ENCODE measurements at regions not wholly inside any gene's neighbourhood (a gene's known extent, or its start where the extent isn't known, plus 50 kb on each side); places are given as distances from the start of the nearest gene placed in this dataset.
"Not testable (repeated sequence)": the region's sequence is repeated elsewhere in the genome, so short reads cannot be mapped to it uniquely, and the experiment has no call there.

DNA sequence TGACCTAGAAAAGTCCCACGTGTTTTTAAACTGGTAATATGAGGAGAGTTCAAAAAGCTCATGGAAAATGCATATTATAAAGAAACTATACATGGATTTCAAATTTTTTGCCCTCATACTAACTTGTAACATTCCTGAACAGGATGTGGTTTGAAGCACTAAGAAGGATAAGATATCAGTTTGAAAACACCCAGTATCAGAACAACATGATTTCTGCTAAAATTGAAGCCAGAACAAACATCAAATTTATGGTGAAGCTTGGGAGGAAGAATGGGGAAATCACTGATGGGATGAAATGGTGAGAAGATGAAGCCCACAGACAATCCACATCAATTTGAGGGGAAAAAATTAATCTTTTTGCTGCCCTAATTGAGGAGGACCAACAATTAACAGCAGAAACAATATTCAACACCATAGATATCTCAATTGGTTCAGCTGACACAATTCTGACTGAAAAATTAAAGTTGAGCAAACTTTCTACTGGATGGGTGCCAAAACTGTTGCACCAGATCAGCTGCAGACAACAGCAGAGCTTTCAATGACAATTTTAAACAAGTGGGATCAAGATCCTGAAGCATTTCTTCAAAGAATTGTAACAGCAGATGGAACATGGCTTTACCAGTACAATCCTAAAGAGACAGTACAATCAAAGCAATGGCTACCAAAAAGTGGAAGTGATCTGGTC lies 113.2 kb upstream of the SNX2 start:
- no peak for DNase-seq (ENCODE audit: low read depth in 4 of 4, low spot score in 3 of 4)

- DNase-seq (ENCODE audit: low read depth in 4 of 4, low spot score in 3 of 4) = no peak
Measured at GRCh38 chr5:122665051-122665450, 109.8 kb upstream of the SNX2 start.

GRCh38 chr5:122668552-122668951 lies 106.3 kb upstream of the SNX2 start:
- DNase-seq (ENCODE audit: low read depth in 4 of 4, low spot score in 3 of 4) = no peak

DNA sequence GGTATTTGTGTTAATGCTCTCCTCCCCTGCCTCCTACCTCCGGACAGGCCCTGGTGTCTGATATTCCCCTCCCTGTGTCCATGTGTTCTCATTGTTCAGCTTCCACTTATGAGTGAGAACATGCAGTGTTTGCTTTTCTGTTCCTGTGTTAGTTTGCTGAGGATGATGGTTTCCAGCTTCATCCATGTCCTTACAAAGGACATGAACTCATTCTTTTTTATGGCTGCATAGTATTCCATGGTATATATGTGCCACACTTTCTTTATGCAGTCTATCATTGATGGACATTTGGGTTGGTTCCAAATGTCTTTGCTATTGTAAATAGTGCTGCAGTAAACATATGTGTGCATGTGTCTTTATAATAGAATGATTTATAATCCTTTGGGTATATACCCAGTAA lies 105.2 kb upstream of the SNX2 start:
- DNase-seq (ENCODE audit: low read depth in 4 of 4, low spot score in 3 of 4) = not testable (repeated sequence)

GRCh38 chr5:122673343-122673742 lies 101.5 kb upstream of the SNX2 start:
- DNase-seq (ENCODE audit: low read depth in 4 of 4, low spot score in 3 of 4) = no peak

DNA sequence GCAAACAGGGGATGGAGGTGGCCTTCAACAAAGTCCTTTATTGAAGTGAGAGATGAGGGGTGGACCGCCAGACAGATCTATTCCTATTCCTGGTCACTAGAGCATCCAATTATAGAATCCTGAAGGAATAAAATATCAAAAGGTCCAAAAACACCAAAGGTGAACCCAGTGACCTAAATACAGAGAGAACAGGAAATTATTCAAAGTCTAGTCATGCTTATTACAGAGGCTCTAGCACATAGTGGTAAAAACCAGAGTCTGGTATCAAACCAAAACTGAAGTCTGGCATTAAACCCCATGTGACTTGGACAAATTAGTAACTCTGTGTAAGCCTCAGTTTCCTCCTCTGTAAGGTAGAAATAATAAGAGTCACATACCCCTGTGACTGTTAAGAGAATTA lies 100.5 kb upstream of the SNX2 start:
- DNase-seq (ENCODE audit: low read depth in 4 of 4, low spot score in 3 of 4) = no peak

GRCh38 chr5:122680623-122681350 lies 94.1 kb upstream of the SNX2 start:
- no peak for DNase-seq (ENCODE audit: low read depth in 4 of 4, low spot score in 3 of 4)

DNA sequence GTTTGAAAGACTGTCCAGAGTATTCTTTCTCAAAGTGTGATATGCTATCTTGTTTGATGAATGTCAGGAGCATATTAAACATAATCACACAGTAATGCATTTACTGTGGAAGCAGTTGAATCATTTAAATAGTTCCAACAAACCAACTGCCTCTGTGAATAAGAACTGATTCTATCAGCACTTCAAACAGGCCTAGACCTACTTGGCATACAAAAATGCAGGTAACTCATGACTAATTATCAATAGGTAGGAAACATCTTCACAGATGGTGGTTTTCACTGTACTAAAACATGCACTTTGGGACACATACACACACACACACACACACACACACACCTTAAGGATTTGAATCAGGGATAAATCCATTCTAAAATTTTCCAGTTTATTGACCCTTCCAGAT lies 91.2 kb upstream of the SNX2 start:
- no peak for DNase-seq (ENCODE audit: low read depth in 4 of 4, low spot score in 3 of 4)

DNA sequence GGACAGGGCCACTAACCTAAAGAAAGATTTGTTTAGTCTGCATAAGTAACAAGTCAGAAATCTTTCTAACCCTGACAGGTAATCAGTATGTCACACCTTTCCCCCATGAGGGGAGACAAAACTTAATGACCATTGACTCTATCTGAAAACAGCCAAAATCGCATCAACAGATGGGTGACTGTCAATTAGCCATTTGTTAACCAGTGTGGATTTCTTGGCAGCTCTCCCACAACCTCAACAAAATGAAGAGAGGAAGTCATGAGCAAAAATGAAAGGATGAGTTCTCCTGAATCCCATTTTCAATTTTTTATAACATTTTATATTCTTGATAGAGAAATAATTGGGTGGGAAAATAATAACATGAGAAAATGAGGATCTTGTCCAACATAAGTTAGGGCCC lies 84.6 kb upstream of the SNX2 start:
- no peak for DNase-seq (ENCODE audit: low read depth in 4 of 4, low spot score in 3 of 4)

DNA sequence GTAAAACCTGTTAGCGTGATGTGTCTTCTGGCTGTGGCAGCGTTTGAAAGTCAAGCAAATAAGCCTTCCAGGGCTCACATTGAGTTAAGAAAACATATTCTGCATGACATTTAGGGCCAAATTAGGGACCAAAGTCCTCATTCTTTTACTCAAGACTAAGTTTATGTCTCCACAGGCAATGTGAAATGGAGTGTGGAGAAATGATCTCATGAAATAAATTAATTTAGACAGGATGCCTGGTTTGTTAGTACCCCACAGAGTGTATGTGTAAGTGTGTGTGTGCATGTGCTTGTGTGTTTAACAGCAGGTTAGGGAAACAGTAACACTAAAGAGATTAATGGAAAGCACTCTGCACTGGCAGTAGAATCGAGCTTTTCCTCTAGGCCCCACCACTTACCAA lies 82.9 kb upstream of the SNX2 start:
- no peak for DNase-seq (ENCODE audit: low read depth in 4 of 4, low spot score in 3 of 4)

DNA sequence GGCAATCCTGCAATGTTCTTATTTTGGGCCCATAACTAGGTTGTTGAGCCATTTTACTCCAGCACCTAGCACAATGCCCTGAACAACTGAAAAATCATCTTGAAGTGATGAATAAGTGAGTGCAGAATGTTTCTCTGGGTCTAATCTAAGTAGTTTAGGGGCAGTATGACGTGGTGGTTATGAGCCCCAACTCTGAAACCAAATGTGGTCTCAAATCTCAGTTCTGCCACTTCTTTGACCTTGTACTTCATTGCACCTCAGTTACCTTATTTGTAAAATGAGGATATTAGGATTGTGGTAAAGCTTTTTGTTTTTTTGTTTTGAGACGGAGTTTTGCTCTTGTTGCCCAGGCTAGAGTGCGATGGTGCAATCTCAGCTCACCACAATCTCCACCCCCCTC lies 80.9 kb upstream of the SNX2 start:
- no peak for DNase-seq (ENCODE audit: low read depth in 4 of 4, low spot score in 3 of 4)

DNA sequence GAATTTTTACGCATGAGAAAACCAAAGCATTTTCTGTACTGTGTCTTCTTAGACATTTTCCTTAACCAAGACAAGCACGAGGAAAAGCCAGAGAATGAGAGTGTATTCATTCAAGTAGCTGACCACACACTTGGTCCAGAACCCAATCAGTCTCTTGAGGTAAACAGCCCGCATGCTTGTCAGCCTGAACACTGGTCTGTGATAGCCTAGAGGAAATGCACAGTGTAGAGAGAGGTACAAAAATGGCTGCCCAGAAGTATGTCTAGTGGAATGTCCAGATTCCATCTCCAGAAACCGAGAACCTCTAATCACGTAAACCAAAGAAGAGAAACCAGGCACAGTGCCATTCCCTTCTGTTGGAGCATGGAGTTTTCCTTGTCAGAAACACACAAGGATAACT lies 80.0 kb upstream of the SNX2 start:
- DNase-seq (ENCODE audit: low read depth in 4 of 4, low spot score in 3 of 4) = no peak

DNA sequence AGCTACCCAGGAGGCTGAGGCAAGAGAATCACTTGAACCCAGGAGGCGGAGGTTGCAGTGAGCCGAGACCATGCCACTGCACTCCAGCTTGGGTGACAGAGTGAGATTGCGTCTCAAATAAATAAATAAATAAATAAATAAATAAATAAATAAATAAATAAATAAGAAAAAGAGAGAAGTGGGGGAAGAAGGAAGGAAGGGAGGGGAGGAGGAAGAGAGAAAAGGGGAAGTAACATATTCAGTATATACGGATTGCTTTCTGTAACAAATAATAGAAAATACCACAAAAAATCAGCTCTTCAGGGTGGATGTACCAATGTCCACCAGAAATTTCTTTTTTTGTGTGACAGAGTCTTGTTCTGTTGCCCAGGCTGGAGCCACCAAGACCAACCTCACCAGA lies 78.1 kb upstream of the SNX2 start:
- DNase-seq (ENCODE audit: low read depth in 4 of 4, low spot score in 3 of 4) = not testable (repeated sequence)

DNA sequence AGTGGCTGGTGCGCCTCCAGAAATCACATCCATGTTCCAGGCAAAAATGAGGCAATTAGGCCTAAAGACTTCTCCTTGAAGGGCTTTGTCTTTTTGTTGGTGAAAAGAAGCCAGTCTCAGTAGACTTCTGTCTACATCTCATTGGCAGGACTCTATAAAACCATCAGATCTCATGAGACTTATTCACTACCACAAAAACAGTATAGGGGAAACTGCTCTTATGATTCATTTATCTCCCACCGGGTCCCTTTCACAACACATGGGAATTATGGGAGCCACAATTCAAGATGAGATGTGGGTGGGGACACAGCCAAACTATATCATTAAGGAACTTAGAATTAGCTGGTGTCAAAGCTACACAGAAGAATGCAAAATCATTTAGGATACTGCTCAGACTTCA lies 77.7 kb upstream of the SNX2 start:
- DNase-seq (ENCODE audit: low read depth in 4 of 4, low spot score in 3 of 4) = no peak

GRCh38 chr5:122699201-122699600 lies 75.7 kb upstream of the SNX2 start:
- DNase-seq (ENCODE audit: low read depth in 4 of 4, low spot score in 3 of 4) = no peak

DNA sequence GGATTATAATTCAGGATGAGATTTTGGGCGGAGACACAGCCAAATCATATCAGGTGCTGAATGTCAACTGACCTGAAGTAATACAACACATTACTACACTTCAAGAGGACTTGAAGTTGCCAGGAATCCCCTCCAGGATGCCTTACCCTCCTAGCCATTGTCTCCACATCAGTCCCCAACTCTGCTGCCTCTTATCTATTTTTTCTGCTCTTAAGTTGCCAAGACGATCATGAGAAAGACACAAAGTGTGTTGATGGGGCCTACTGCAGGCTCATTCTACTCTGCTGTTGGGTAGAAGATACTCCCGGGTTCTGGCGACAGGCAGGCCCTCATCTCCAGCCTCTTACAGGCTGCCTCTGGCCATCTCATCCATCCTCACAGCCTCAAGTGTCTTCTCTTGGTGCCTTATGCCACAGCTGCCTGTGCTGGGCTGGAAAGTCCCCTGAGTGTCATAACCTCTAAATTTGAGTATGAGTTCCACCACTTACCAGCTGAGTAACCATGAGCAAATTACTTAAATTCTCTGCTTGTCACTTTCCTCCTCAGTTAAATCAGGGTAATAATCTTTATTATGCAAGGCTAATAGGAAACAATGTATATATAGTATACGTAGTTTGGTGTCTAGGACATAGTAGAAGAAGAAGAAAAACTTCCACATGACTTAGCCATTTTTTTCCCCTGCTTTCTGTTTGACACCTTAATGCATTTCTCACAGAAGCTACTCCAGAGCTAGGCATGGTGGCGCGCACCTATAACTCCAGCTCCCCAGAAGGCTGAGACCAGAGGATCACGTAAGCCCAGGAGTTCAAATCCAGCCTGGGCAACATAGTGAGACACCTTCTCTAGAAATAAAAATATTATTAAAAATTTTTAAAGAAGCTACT lies 73.0 kb upstream of the SNX2 start:
- no peak for DNase-seq (ENCODE audit: low read depth in 4 of 4, low spot score in 3 of 4)

DNA sequence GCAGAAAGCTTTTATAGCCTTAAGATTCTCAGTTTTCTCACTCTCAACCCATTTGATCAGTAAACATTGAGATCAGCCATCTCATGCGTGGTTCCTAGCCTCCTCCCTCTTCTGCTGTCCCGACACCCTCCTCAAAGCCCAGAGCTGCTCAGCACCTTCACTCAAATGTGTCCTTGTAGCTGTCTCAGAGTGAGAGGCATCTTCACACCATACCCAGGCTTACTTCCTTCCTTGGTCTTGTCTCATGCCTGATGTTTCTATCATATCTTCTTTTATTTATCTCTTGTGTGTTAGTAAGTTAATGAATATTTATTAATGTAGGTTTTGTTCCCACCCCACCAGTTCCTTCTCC lies 72.4 kb upstream of the SNX2 start:
- DNase-seq (ENCODE audit: low read depth in 4 of 4, low spot score in 3 of 4) = no peak

GRCh38 chr5:122703203-122703602 lies 71.7 kb upstream of the SNX2 start:
- no peak for DNase-seq (ENCODE audit: low read depth in 4 of 4, low spot score in 3 of 4)

DNA sequence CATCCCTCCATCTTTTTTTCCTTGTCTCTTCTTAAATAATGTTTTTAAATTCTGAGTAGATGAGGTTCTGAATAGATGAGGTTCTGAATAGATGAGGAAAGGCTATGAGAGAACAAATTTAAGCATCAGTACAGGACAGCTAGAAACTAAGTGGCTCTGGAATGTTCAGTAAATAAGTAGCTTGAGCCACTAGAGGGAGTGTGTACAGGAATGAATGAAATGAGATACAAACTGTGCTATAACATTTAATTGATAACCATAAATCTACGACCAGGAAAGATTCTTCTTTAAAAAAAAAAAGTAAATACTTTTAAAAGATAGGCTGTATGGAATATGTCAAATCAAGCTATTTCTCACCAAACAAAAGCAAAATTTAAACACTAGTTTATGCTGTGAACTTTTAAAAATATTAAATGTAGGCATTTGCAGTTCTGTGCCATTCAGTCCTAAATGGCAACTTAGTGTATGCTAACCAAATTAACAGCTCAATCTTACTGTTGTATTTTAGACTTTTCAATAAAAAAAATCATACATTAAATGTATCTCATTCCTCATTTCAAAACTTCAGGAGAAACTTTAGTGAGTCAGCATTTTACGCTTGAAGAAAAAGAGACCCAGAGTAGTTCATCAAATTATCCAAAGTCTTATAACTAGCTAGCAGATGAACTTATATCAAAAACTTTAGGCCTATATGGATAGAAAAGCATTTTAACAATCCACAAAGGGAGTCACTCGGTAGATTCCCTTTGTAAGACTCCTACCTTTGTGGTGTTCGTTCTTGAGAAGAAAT lies 70.4 kb upstream of the SNX2 start:
- peak in 3 of 4 donors; percentile 13 to 16 (median 13) for DNase-seq (ENCODE audit: low read depth in 4 of 4, low spot score in 3 of 4)

DNA sequence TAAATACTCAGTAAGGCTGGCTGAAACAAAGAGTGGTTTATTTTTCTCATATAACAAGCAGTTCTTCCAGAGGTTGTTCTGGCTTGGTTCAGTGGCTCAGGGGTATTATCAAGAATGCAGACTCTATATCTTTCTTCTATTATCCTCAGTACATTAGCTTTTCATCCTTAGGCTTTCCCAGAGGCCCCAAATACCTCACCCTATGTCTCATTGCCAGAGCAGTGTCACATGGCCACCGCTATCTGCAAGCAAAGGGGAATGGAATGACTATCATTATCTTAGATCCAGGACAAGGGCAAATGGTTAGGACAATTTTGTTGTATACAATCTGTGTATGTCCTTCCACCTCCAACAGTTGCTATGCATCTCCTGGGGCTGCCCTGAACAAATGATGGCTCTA lies 69.0 kb upstream of the SNX2 start:
- no peak for DNase-seq (ENCODE audit: low read depth in 4 of 4, low spot score in 3 of 4)

GRCh38 chr5:122707796-122708195 lies 67.1 kb upstream of the SNX2 start:
- no peak for DNase-seq (ENCODE audit: low read depth in 4 of 4, low spot score in 3 of 4)
